ENCODE measurements at regions not wholly inside any gene's neighbourhood (a gene's known extent, or its start where the extent isn't known, plus 50 kb on each side); places are given as distances from the start of the nearest gene placed in this dataset.
"Not testable (repeated sequence)": the region's sequence is repeated elsewhere in the genome, so short reads cannot be mapped to it uniquely, and the experiment has no call there.

DNA sequence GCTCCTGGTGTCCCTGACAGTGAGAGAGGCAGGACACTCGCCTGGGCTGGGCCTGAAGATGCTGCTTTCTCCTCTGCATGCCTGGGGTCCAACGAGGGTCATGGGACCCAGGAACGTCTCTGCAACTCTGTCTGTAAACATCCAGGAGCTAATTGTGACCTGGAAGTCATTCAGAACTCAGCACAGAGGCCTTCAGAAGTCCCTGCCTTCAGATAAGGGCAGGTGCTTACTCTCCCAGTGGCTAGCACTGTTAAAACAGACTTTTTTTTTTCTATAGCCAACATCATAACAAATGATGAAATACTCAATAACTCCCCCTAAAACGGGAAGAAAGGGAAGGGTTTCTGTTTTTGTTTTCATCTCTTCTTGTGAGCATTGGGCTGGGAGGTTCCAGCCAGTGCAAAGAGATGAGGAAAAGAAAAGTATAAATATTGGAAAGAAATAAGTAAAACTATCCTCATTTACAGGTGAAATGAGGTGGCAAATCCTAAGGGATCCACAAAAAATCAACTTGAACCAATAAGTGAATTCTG, 118.3 kb upstream of the FAM20C start:
- not testable (repeated sequence) for H3K4me3 Mint-ChIP-seq; H3K27me3 Mint-ChIP-seq (ENCODE audit: low read depth); H3K27ac Mint-ChIP-seq; H3K4me1 Mint-ChIP-seq; H3K9me3 Mint-ChIP-seq; H3K36me3 Mint-ChIP-seq; DNase-seq (ENCODE audit: low spot score in 2 of 2, unreplicated experiment in 2 of 2)

DNA sequence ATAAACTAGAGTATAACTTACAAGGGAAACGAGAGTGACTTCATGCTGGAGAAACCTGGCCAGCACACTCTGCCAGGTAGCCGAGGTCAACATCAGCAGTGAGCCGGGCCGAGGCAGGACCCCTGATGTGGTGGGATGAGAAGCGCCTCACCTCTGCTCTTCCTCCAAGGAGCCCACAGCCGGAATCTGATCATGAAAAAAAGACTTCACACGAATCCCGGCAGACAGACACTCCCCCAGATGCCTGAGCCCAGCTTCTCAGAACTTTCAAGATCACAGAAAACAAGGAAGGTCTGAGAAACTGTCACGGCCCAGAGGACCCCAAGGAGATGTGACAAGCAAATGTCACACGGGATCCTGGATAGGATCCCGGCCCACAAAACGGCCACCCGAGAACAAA, 116.9 kb upstream of the FAM20C start:
- not testable (repeated sequence) for H3K36me3 Mint-ChIP-seq; H3K4me3 Mint-ChIP-seq; H3K9me3 Mint-ChIP-seq; H3K27me3 Mint-ChIP-seq (ENCODE audit: low read depth); H3K27ac Mint-ChIP-seq; H3K4me1 Mint-ChIP-seq
- DNase-seq (ENCODE audit: low spot score in 2 of 2, unreplicated experiment in 2 of 2): peak in 1 of 2 experiments; percentile 14

DNA sequence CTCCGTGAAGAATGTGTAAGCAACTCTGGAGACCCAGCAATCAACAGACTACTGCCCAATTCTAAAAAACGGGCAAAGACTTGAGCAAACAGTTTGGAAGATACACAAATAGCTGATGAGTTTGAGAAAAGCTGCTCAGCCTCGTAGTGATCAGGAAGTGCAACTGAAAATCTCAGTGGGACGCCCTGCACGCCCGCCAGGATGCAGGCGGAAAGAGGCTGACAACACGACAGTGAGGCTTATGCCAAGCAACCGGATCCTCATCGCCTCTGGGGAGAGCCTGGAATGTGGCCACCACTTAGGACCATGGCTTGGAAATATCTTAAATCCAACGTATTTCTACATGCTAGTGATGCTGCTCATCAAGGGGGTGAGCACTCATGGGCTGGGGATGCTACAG, 116.2 kb upstream of the FAM20C start:
- not testable (repeated sequence) for H3K27me3 Mint-ChIP-seq (ENCODE audit: low read depth); H3K27ac Mint-ChIP-seq; H3K4me1 Mint-ChIP-seq; H3K9me3 Mint-ChIP-seq; H3K36me3 Mint-ChIP-seq; H3K4me3 Mint-ChIP-seq; DNase-seq (ENCODE audit: low spot score in 2 of 2, unreplicated experiment in 2 of 2)

DNA sequence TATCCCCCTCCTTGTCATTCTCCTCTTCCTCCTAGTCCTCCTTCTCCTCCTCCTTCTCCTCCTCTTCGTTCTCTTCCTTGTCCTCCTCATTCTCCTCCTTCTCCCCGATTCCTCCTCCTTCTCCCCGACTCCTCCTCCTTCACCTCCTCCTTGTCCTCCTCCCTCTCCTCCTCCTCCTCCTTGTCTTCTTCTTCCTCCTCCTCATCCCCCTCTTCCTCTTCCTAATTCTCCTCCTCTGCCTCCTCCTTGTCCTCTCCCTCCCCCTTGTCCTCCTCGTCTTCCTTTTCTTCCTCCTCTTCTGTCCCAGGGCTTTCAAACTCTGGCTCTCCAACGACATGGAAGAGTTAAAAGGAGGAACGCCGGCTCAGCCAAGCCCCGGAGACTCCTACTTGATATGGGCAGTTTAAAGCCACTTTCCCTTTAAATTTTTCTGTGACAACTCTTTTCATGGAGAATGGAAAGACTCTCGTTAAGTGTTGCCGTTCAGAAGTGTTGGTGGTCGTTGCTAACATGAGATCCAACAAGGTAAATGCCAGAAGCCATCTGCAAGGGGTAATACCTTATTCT, 115.5 kb upstream of the FAM20C start:
- not testable (repeated sequence) for H3K36me3 Mint-ChIP-seq, H3K9me3 Mint-ChIP-seq

DNA sequence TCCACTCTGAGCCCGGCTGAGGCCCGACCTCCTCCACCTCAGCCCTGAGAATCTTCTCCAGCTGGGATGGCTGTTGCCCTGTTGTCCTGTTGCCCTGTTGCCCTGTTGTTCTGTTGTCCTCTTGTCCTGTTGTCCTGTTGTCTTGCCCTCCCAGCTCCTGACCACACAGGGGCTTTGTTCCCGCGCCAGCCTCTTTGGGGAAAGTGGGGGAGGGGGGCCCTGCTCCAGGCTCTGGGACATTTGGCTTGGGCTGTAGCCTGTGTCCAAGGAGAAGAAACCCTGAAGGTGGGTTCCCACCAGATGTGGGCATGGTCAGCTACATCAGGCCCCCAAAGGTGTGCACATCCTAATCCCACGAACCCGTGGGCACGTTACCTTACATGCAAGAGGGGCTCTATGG, 113.5 kb upstream of the FAM20C start:
- peaks cover 14% of the 10 kb centered on the region for H3K4me1 Mint-ChIP-seq
- H3K4me3 Mint-ChIP-seq; H3K36me3 Mint-ChIP-seq; H3K27ac Mint-ChIP-seq; DNase-seq (ENCODE audit: low spot score in 2 of 2, unreplicated experiment in 2 of 2); H3K27me3 Mint-ChIP-seq (ENCODE audit: low read depth); H3K9me3 Mint-ChIP-seq: not testable (repeated sequence)

More for the DNA sequence above, 115.5 kb upstream of the FAM20C start:
- H3K27me3 Mint-ChIP-seq (ENCODE audit: low read depth); H3K4me1 Mint-ChIP-seq; H3K4me3 Mint-ChIP-seq; H3K27ac Mint-ChIP-seq: not testable (repeated sequence)
- DNase-seq (ENCODE audit: low spot score in 2 of 2, unreplicated experiment in 2 of 2): peak in 1 of 2 experiments; percentile 11

DNA sequence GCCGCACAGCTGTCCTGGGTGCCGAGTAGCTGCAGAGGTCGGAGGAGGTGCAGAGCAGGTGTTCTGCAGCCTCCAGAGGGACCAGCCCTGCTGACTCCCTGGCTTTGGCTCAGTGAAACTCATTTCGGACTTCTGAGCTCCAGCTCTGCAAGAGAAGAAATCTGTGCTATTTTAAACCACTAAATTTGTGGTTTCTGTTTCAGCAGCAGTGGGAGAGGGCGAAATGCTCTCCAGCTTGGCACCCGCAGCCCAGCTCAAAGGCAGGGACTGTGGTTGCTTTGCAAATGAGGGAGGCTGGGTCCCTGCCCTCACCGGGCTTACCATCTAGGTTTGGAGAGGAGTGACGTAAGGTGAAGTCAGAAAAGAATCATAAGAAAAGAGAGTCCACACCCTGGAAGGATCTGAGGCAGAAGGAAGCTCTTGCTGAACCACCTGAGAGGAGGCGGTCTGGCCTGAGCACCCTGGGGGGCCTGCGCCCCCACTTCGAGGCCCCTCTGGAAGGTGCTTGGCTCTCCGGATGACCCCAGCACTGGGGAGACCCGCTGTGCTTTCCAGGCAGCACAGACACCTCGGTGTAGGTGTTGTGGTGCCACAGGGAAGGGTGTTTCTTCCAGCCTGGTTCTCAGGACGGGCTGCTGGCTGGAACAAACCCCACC, 112.8 kb upstream of the FAM20C start:
- not testable (repeated sequence) for H3K27me3 Mint-ChIP-seq (ENCODE audit: low read depth); H3K9me3 Mint-ChIP-seq; DNase-seq (ENCODE audit: low spot score in 2 of 2, unreplicated experiment in 2 of 2); H3K36me3 Mint-ChIP-seq; H3K27ac Mint-ChIP-seq; H3K4me3 Mint-ChIP-seq
- peaks cover 14% of the 10 kb centered on the region for H3K4me1 Mint-ChIP-seq

DNA sequence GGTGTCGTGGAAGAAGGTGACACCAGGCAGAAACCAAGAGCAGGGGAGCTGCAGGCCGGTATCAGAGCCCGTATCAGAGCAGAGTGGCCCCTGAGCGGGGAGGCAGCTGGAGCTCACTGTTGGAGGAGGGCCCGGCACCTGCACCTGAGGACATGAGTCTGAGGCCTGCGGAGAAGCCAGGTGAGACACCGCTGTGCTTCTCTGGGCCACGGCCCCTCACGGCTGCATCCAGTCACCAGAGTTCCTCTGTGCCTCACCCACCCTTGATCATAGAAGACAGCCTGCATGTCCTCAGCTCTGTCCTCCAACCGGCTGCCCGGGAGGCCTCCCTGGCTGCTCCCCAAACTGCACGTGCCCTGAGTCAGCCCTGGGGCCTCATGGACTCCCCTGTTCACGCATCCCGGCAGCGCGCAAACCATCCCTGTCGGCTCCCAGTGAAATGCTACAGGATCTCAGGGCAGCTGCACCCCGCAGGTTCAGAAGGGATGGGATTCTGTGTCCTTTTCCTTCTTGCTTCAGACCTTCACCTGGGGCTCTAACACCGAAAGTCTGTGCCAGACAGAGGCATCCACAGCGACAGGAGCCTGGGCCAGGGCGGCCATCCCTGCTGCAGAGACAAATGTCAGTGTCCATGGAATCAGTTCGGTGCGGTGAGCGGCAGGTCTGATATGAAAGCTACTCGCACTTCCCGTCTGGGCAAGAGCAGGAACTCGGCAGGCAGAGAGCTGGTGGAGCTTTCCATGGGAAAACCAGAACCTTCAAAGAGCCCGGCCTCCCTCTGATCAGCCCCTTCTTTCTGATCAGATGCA, 111.9 kb upstream of the FAM20C start:
- peak in 1 of 2 experiments; percentile 36 for DNase-seq (ENCODE audit: low spot score in 2 of 2, unreplicated experiment in 2 of 2)
- H3K36me3 Mint-ChIP-seq: no peaks in the 10 kb centered on the region
- H3K27me3 Mint-ChIP-seq (ENCODE audit: low read depth): peaks cover 2% of the 10 kb centered on the region
- no peak overlapping the region for H3K27ac Mint-ChIP-seq
- H3K4me3 Mint-ChIP-seq: no peak overlapping the region
- TF ChIP-seq, protein P1, sequence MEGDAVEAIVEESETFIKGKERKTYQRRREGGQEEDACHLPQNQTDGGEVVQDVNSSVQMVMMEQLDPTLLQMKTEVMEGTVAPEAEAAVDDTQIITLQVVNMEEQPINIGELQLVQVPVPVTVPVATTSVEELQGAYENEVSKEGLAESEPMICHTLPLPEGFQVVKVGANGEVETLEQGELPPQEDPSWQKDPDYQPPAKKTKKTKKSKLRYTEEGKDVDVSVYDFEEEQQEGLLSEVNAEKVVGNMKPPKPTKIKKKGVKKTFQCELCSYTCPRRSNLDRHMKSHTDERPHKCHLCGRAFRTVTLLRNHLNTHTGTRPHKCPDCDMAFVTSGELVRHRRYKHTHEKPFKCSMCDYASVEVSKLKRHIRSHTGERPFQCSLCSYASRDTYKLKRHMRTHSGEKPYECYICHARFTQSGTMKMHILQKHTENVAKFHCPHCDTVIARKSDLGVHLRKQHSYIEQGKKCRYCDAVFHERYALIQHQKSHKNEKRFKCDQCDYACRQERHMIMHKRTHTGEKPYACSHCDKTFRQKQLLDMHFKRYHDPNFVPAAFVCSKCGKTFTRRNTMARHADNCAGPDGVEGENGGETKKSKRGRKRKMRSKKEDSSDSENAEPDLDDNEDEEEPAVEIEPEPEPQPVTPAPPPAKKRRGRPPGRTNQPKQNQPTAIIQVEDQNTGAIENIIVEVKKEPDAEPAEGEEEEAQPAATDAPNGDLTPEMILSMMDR (IDR thresholded peaks at IDR 0.05; ENCODE audit: unreplicated experiment): no peak
- H3K4me1 Mint-ChIP-seq: peaks cover 17% of the 10 kb centered on the region
- no peaks in the 10 kb centered on the region for H3K9me3 Mint-ChIP-seq

DNA sequence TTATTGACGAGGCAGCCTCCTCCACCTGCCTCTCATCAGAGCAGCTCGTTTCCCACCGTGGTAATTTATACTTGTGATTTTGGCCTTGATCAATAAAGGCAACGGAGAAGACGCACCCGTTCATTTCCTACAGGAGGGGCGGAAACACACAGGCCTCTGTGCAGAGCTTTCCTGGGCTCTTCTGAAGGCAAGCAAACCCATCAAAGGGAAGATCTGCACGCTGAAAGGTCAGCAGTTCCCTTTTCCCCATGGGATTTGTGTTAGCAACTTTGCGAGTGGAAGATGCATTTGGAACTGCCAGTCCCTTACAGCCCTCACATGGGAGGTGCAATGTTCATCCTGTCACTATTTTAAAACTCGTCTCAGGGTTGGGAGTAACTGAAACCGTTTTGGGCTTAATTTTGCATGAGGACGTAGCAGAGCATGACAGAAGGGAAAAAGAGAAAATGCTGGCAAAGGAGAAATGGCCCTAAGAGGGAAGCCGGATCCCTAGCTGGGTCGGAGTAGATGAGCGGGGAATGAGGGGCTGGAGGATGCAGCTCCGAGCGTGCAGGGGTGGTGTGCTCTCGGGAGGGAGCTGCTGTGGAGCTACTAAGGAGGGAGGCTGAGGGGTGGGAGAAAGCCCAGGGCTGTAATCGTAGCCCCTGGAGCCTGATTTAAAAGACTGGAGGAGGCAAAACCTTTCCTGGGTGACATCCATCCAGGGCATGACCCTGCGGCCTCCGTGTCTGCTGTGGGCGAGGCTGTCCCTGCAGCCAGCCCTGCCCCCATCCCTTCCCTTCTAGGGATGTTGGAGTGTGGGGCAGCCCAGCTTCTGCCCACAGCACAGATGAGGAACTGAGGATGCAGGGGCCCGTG, 111.1 kb upstream of the FAM20C start:
- Mint-ChIP-seq H3K4me1 (peaks cover 18% of the 10 kb centered on the region), H3K9me3 (no peaks in the 10 kb centered on the region), H3K27ac (no peak overlapping the region), H3K36me3 (no peaks in the 10 kb centered on the region), H3K27me3 (ENCODE audit: low read depth) (peaks cover 2% of the 10 kb centered on the region), H3K4me3 (no peak overlapping the region)
- TF ChIP-seq, protein P1 (IDR thresholded peaks at IDR 0.05; ENCODE audit: unreplicated experiment): no peak
- DNase-seq (ENCODE audit: low spot score in 2 of 2, unreplicated experiment in 2 of 2): peak in 1 of 2 experiments; percentile 11

Measured in mesothelial cell of epicardium (in vitro differentiated cells).